ENCODE measurements at regions not wholly inside any gene's neighbourhood (a gene's known extent, or its start where the extent isn't known, plus 50 kb on each side); places are given as distances from the start of the nearest gene placed in this dataset.

GRCh38 chr22:47550524-47551430, 788.3 kb downstream of the TBC1D22A start:
- Histone ChIP-seq H2AFZ (no peak overlapping the region), H3K9ac (no peak overlapping the region), H3K9me2 (ENCODE audit: insufficient read depth) (no peaks in the 10 kb centered on the region), H3K79me2 (ENCODE audit: insufficient read depth) (no peaks in the 10 kb centered on the region), H3K27me3 (replicated peaks; ENCODE audit: insufficient read depth) (no peaks in the 10 kb centered on the region), H4K20me1 (ENCODE audit: insufficient read depth) (no peaks in the 10 kb centered on the region), H3K4me2 (ENCODE audit: unreplicated experiment) (no peak overlapping the region), H3K27ac (no peak overlapping the region), H3K4me1 (ENCODE audit: insufficient read depth) (no peaks in the 10 kb centered on the region), H3K4me3 (no peak overlapping the region), H3F3A (ENCODE audit: insufficient read depth) (no peaks in the 10 kb centered on the region), H3K9me3 (ENCODE audit: low read depth) (no peaks in the 10 kb centered on the region), H3K36me3 (ENCODE audit: low read depth) (no peaks in the 10 kb centered on the region)
- TF ChIP-seq EZH2phosphoT487 (IDR thresholded peaks at IDR 0.05; ENCODE audit: insufficient read depth, low read depth), result no peak
- no peak for TF ChIP-seq EZH2 (IDR thresholded peaks at IDR 0.05; ENCODE audit: insufficient read depth, poor library complexity, severe bottlenecking)
- no peak for DNase-seq
- in situ Hi-C loops (cut with MboI), result no loop called here
- 20 to 23% methylated on average over 23 of the region's 23 CpGs for WGBS, 2 experiments (ENCODE audit: low coverage in 1 of 2, low lambda C conversion rate in 2 of 2, missing lambda C conversion rate in 2 of 2)

- H3K27ac ChIP-seq, result no peak overlapping the region
- no peaks in the 10 kb centered on the region for H3F3A ChIP-seq (ENCODE audit: insufficient read depth)
- no peak overlapping the region for H3K9ac ChIP-seq
- no peak overlapping the region for H3K4me3 ChIP-seq
- TF ChIP-seq EZH2 (IDR thresholded peaks at IDR 0.05; ENCODE audit: insufficient read depth, poor library complexity, severe bottlenecking), result no peak
- TF ChIP-seq EZH2phosphoT487 (IDR thresholded peaks at IDR 0.05; ENCODE audit: insufficient read depth, low read depth), result no peak
- no peak overlapping the region for H3K4me2 ChIP-seq (ENCODE audit: unreplicated experiment)
- no peaks in the 10 kb centered on the region for H3K36me3 ChIP-seq (ENCODE audit: low read depth)
- no peaks in the 10 kb centered on the region for H4K20me1 ChIP-seq (ENCODE audit: insufficient read depth)
- H3K9me3 ChIP-seq (ENCODE audit: low read depth), result no peaks in the 10 kb centered on the region
- H3K4me1 ChIP-seq (ENCODE audit: insufficient read depth), result no peaks in the 10 kb centered on the region
- no peak overlapping the region for H2AFZ ChIP-seq
- in situ Hi-C loops (cut with MboI), result no loop called here
- no peaks in the 10 kb centered on the region for H3K79me2 ChIP-seq (ENCODE audit: insufficient read depth)
- no peaks in the 10 kb centered on the region for H3K27me3 ChIP-seq (replicated peaks; ENCODE audit: insufficient read depth)
- DNase-seq, result no peak
- WGBS, 2 experiments (ENCODE audit: low coverage in 1 of 2, low lambda C conversion rate in 2 of 2, missing lambda C conversion rate in 2 of 2), result 45% methylated on average over 17 of the region's 17 CpGs
- no peaks in the 10 kb centered on the region for H3K9me2 ChIP-seq (ENCODE audit: insufficient read depth)
Measured at GRCh38 chr22:47549741-47550340, 787.4 kb downstream of the TBC1D22A start.

GRCh38 chr22:47548953-47549740, 786.7 kb downstream of the TBC1D22A start:
- in situ Hi-C loops (cut with MboI), result no loop called here
- Histone ChIP-seq H3K4me1 (ENCODE audit: insufficient read depth) (no peaks in the 10 kb centered on the region), H3K36me3 (ENCODE audit: low read depth) (no peaks in the 10 kb centered on the region), H3K27ac (no peak overlapping the region), H3K27me3 (replicated peaks; ENCODE audit: insufficient read depth) (no peaks in the 10 kb centered on the region), H4K20me1 (ENCODE audit: insufficient read depth) (no peaks in the 10 kb centered on the region), H3K4me2 (ENCODE audit: unreplicated experiment) (no peak overlapping the region), H3K79me2 (ENCODE audit: insufficient read depth) (no peaks in the 10 kb centered on the region), H3K4me3 (no peak overlapping the region), H3K9ac (no peak overlapping the region), H3K9me2 (ENCODE audit: insufficient read depth) (no peaks in the 10 kb centered on the region), H3K9me3 (ENCODE audit: low read depth) (no peaks in the 10 kb centered on the region), H3F3A (ENCODE audit: insufficient read depth) (no peaks in the 10 kb centered on the region), H2AFZ (no peak overlapping the region)
- 23 to 24% methylated on average over 12 of the region's 12 CpGs for WGBS, 2 experiments (ENCODE audit: low coverage in 1 of 2, low lambda C conversion rate in 2 of 2, missing lambda C conversion rate in 2 of 2)
- no peak for DNase-seq
- no peak for TF ChIP-seq EZH2phosphoT487 (IDR thresholded peaks at IDR 0.05; ENCODE audit: insufficient read depth, low read depth)
- no peak for TF ChIP-seq EZH2 (IDR thresholded peaks at IDR 0.05; ENCODE audit: insufficient read depth, poor library complexity, severe bottlenecking)

- Histone ChIP-seq H3K4me1 (ENCODE audit: insufficient read depth) (no peaks in the 10 kb centered on the region), H3K27ac (no peak overlapping the region), H3K4me3 (no peak overlapping the region), H3K9me3 (ENCODE audit: low read depth) (no peaks in the 10 kb centered on the region), H2AFZ (no peak overlapping the region), H3K9me2 (ENCODE audit: insufficient read depth) (no peaks in the 10 kb centered on the region), H3K79me2 (ENCODE audit: insufficient read depth) (no peaks in the 10 kb centered on the region), H3F3A (ENCODE audit: insufficient read depth) (no peaks in the 10 kb centered on the region), H3K4me2 (ENCODE audit: unreplicated experiment) (no peak overlapping the region), H3K27me3 (replicated peaks; ENCODE audit: insufficient read depth) (no peaks in the 10 kb centered on the region), H3K9ac (no peak overlapping the region), H3K36me3 (ENCODE audit: low read depth) (no peaks in the 10 kb centered on the region), H4K20me1 (ENCODE audit: insufficient read depth) (no peaks in the 10 kb centered on the region)
- TF ChIP-seq EZH2 (IDR thresholded peaks at IDR 0.05; ENCODE audit: insufficient read depth, poor library complexity, severe bottlenecking) (no peak), EZH2phosphoT487 (IDR thresholded peaks at IDR 0.05; ENCODE audit: insufficient read depth, low read depth) (no peak)
- DNase-seq, result no peak
- in situ Hi-C loops (cut with MboI), result no loop called here
- WGBS, 2 experiments (ENCODE audit: low coverage in 1 of 2, low lambda C conversion rate in 2 of 2, missing lambda C conversion rate in 2 of 2), result 58 to 62% methylated on average over 20 of the region's 20 CpGs
Measured at GRCh38 chr22:47547881-47548650, 785.6 kb downstream of the TBC1D22A start.
